NCI-H128 (cell line): ENCODE measurements at regions not wholly inside any gene's neighbourhood (a gene's known extent, or its start where the extent isn't known, plus 50 kb on each side); places are given as distances from the start of the nearest gene placed in this dataset.
"Not testable (repeated sequence)": the region's sequence is repeated elsewhere in the genome, so short reads cannot be mapped to it uniquely, and the experiment has no call there.

ENCODE experiments used
- DNase-seq: peaks from one replicate; lab custom pipeline; 2025; ENCODE audit not compliant: unreplicated experiment; lab: John Stamatoyannopoulos, UW

GRCh38 chr17:70510288-70510687, 341.0 kb downstream of the KCNJ2 start:
- DNase-seq, result no peak

- DNase-seq, result no peak
Observed at GRCh38 chr17:70517816-70518215, 348.5 kb downstream of the KCNJ2 start.

- no peak for DNase-seq
Observed at GRCh38 chr17:70519300-70519699, 350.0 kb downstream of the KCNJ2 start.

GRCh38 chr17:70520447-70520846, 351.1 kb downstream of the KCNJ2 start:
- DNase-seq, result no peak

GRCh38 chr17:70520956-70521355, 351.6 kb downstream of the KCNJ2 start:
- DNase-seq, result no peak

- DNase-seq, result no peak
Observed at GRCh38 chr17:70521821-70522256, 352.5 kb downstream of the KCNJ2 start.

GRCh38 chr17:70523426-70523825, 354.1 kb downstream of the KCNJ2 start:
- DNase-seq, result no peak

- not testable (repeated sequence) for DNase-seq
Observed at GRCh38 chr17:70525035-70525434, 355.7 kb downstream of the KCNJ2 start.

- no peak for DNase-seq
Observed at GRCh38 chr17:70525961-70526360, 356.6 kb downstream of the KCNJ2 start.

- no peak for DNase-seq
Observed at GRCh38 chr17:70527364-70527888, 358.1 kb downstream of the KCNJ2 start.

- no peak for DNase-seq
Observed at GRCh38 chr17:70533427-70533826, 364.1 kb downstream of the KCNJ2 start.

- DNase-seq, result no peak
Observed at GRCh38 chr17:70535986-70536385, 366.7 kb downstream of the KCNJ2 start.

GRCh38 chr17:70539132-70539924, 370.0 kb downstream of the KCNJ2 start:
- no peak for DNase-seq

- DNase-seq, result no peak
Observed at GRCh38 chr17:70542876-70543275, 373.5 kb downstream of the KCNJ2 start.

- no peak for DNase-seq
Observed at GRCh38 chr17:70544317-70544716, 375.0 kb downstream of the KCNJ2 start.

- peak; percentile 22 for DNase-seq
Observed at GRCh38 chr17:70552230-70552981, 383.1 kb downstream of the KCNJ2 start.

GRCh38 chr17:70552982-70553334, 383.6 kb downstream of the KCNJ2 start:
- no peak for DNase-seq

GRCh38 chr17:70555723-70556122, 386.4 kb downstream of the KCNJ2 start:
- DNase-seq, result no peak

GRCh38 chr17:70558821-70559220, 389.5 kb downstream of the KCNJ2 start:
- DNase-seq, result no peak

- no peak for DNase-seq
Observed at GRCh38 chr17:70560471-70560870, 391.1 kb downstream of the KCNJ2 start.

- DNase-seq, result no peak
Observed at GRCh38 chr17:70562137-70562536, 392.8 kb downstream of the KCNJ2 start.

GRCh38 chr17:70563281-70563820, 394.0 kb downstream of the KCNJ2 start:
- peak; percentile 52 for DNase-seq
